Osteoblast (primary cell): ENCODE measurements at regions not wholly inside any gene's neighbourhood (a gene's known extent, or its start where the extent isn't known, plus 50 kb on each side); places are given as distances from the start of the nearest gene placed in this dataset.
"Not testable (repeated sequence)": the region's sequence is repeated elsewhere in the genome, so short reads cannot be mapped to it uniquely, and the experiment has no call there.

Experiments
- DNase-seq: peaks from one replicate; pipeline ENCODE4 v3.0.0; 2011; ENCODE audit warnings: low spot score, mixed read lengths; ENCODE audit not compliant: insufficient read length; ENCODE audit errors: missing footprints
- H2AFZ ChIP-seq: 2 replicates; pipeline ENCODE4 v1.6.0; 2011; ENCODE audit warnings: mild to moderate bottlenecking, low read length
- H3K27ac ChIP-seq: 2 replicates; pipeline ENCODE4 v1.5.1; 2011; ENCODE audit warnings: mild to moderate bottlenecking, low read depth, low read length, moderate library complexity
- H3K27me3 ChIP-seq: 2 replicates; pipeline ENCODE4 v1.6.0; 2012; ENCODE audit warnings: mild to moderate bottlenecking, control low read depth, inconsistent platforms, low read length, moderate library complexity; ENCODE audit not compliant: insufficient read depth
- H3K36me3 ChIP-seq: 2 replicates; pipeline ENCODE4 v1.5.1; 2011; ENCODE audit warnings: mild to moderate bottlenecking, low read length, control low read depth, moderate library complexity; ENCODE audit not compliant: insufficient read depth
- H3K4me1 ChIP-seq: 2 replicates; pipeline ENCODE4 v1.5.1; 2011; ENCODE audit warnings: mild to moderate bottlenecking, low read length, control low read depth, moderate library complexity; ENCODE audit not compliant: insufficient read depth
- H3K4me2 ChIP-seq: 2 replicates; pipeline ENCODE4 v1.6.0; 2011; ENCODE audit warnings: mild to moderate bottlenecking, low read length; ENCODE audit not compliant: insufficient read depth
- H3K4me3 ChIP-seq: fragments of 200-600 bp; sonication (generic); 3 replicates; pipeline ENCODE4 v1.5.1; 2012; ENCODE audit warnings: mild to moderate bottlenecking, low read length, inconsistent platforms; ENCODE audit not compliant: insufficient read depth
- H3K79me2 ChIP-seq: 2 replicates; pipeline ENCODE4 v1.6.0; 2012; ENCODE audit warnings: mild to moderate bottlenecking, low read length, control low read depth, inconsistent platforms; ENCODE audit not compliant: insufficient read depth
- H3K9me3 ChIP-seq: 2 replicates; pipeline ENCODE4 v1.5.1; 2011; ENCODE audit warnings: low read depth, low read length, control low read depth
- H4K20me1 ChIP-seq: 2 replicates; pipeline ENCODE4 v1.6.0; 2012; ENCODE audit warnings: mild to moderate bottlenecking, low read length, control low read depth; ENCODE audit not compliant: insufficient read depth
- TF ChIP-seq, protein P1 (sequence below): IDR thresholded peaks from 2 replicates; pipeline ENCODE4 v1.5.1; 2011; ENCODE audit warnings: mild to moderate bottlenecking, low read depth, low read length, moderate library complexity; ENCODE audit errors: extremely low read depth

DNA sequence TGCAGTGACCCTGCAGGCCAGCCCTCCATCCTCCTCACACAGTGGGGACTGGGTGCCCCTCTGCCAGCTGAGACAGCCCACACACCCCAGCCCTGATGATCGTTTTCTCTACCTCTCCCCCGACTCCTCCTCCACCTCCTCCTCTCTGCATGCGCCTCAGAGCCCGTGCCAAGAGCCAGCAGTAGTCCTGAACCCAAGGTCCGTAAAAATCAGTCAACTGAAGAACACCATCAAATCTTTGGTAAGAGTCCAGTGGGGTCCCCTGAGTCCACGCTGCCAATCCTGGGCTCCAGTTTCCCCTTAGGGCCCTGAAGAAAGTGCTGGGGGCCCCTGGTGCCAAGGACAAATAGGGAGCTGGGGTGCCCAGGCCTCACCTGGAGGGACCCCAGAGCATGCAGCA, 109.3 kb upstream of the FAN1 start:
- H3K4me1 ChIP-seq = no peaks in the 10 kb centered on the region
- H3K4me2 ChIP-seq = no peak overlapping the region
- no peak overlapping the region for H3K27ac ChIP-seq
- no peak overlapping the region for H3K4me3 ChIP-seq
- H3K27me3 ChIP-seq = no peaks in the 10 kb centered on the region
- no peak for DNase-seq
- no peaks in the 10 kb centered on the region for H3K36me3 ChIP-seq
- H4K20me1 ChIP-seq = no peaks in the 10 kb centered on the region
- H3K9me3 ChIP-seq = no peaks in the 10 kb centered on the region
- TF ChIP-seq, protein P1, sequence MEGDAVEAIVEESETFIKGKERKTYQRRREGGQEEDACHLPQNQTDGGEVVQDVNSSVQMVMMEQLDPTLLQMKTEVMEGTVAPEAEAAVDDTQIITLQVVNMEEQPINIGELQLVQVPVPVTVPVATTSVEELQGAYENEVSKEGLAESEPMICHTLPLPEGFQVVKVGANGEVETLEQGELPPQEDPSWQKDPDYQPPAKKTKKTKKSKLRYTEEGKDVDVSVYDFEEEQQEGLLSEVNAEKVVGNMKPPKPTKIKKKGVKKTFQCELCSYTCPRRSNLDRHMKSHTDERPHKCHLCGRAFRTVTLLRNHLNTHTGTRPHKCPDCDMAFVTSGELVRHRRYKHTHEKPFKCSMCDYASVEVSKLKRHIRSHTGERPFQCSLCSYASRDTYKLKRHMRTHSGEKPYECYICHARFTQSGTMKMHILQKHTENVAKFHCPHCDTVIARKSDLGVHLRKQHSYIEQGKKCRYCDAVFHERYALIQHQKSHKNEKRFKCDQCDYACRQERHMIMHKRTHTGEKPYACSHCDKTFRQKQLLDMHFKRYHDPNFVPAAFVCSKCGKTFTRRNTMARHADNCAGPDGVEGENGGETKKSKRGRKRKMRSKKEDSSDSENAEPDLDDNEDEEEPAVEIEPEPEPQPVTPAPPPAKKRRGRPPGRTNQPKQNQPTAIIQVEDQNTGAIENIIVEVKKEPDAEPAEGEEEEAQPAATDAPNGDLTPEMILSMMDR = no peak
- no peaks in the 10 kb centered on the region for H3K79me2 ChIP-seq
- no peak overlapping the region for H2AFZ ChIP-seq

DNA sequence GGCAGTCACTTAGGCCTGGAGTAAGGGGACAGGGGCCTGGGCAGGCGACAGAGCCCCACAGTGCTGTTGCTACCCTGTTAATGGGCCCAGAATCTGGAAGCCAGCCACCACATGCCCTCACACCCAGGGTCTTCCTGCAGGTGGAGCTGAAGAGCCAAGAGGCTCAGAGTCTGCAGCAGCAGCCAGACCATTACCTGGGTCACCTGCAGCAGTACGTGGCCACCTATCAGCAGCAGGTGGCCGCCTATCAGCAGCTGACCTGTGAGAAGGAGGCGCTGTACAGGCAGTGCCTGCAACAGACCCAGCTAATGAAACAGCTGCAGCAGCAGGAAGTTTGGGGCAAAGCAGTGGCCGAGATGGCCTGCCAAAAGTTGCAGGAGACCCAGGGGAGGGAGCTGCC, 104.2 kb upstream of the FAN1 start:
- not testable (repeated sequence) for H3K36me3 ChIP-seq

DNA sequence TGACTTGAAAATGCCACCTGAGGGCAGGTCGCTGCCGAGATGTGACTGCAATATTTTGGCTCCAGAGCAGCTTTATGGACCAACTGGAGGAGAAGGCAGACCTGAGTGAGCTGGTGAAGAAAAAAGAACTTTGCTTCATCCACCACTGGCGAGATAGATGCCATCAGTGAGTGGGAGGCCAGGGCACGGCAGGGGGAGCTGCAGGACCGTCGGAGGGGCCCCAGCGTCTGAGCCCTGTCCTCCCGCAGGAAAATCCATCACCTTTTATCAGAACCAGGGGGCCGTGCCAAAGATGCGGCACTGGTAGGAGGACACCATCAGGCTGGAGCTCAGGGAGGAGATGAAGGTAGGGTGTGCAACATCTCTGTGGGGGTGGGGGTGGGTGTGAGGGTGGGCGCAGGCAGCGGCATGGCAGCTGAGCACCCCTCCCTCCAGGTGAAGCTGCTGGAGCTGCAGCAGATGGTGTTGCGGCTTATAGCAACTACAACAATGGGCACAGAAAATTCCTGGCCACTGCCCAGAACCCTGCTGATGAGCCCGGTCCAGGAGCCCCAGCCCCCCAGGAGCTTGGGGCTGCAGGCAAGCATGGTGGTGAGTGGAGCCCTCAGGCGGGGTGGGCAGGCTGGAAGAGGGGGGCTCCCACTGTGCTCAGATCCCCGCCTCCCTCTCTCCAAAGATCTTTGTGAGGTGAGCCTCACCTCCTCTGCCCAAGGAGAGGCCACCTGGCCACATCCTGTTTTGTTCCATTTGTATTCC, 102.4 kb upstream of the FAN1 start:
- H4K20me1 ChIP-seq, H3K4me2 ChIP-seq, H3K4me3 ChIP-seq, H3K27ac ChIP-seq, H2AFZ ChIP-seq, H3K27me3 ChIP-seq, DNase-seq, H3K9me3 ChIP-seq, H3K36me3 ChIP-seq, H3K4me1 ChIP-seq, H3K79me2 ChIP-seq: not testable (repeated sequence)
- TF ChIP-seq, protein P1 = peak; percentile 20

More for the DNA sequence above, 104.2 kb upstream of the FAN1 start:
- H3K4me3 ChIP-seq, H2AFZ ChIP-seq, H3K27ac ChIP-seq, H4K20me1 ChIP-seq, H3K4me2 ChIP-seq, H3K79me2 ChIP-seq, DNase-seq, H3K9me3 ChIP-seq, H3K27me3 ChIP-seq, H3K4me1 ChIP-seq: not testable (repeated sequence)

DNA sequence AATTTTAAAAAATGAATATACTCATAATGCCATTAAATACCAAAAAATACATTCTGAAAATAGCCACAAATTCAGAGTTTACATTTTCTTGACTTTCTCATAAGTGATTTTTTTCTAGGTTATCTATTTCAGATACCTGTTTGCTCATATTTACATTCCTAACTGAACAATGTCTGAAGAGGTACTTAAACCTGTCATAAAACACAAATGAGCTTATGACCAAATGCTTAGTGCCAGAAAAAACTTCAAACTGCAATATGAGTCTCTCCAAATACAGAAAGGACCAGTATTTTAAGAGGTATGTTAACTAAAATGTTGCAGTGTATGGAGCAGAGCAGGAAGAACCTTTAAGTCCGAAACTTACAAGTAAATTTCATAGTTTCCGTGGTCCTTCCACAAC, 101.7 kb upstream of the FAN1 start:
- DNase-seq, H3K79me2 ChIP-seq, H3K4me3 ChIP-seq, H4K20me1 ChIP-seq, H3K27me3 ChIP-seq, H3K36me3 ChIP-seq, H3K9me3 ChIP-seq, H3K4me1 ChIP-seq, H2AFZ ChIP-seq, H3K27ac ChIP-seq, H3K4me2 ChIP-seq: not testable (repeated sequence)

DNA sequence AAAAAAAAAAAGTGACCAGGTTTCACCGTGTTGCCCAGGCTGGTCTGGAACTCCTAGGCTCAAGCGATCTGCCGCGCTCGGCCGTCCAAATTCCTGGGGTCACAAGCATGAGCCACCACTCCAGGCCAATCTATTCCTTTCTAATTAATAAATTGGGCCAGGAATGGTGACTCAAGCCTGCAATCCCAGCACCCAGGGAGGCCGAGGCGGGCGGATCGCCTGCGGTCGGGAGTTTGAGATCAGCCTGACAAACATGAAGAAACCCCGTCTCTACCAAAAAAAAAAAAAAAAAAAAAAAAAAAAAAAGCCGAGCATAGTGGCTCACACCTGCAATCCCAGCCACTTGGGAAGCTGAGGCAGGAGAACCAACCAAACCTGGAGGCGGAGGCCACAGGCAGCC, 100.0 kb upstream of the FAN1 start:
- H3K4me3 ChIP-seq, H3K27ac ChIP-seq, H3K36me3 ChIP-seq, H3K27me3 ChIP-seq, H3K4me1 ChIP-seq, DNase-seq, H2AFZ ChIP-seq, H3K4me2 ChIP-seq, H3K79me2 ChIP-seq, H3K9me3 ChIP-seq, H4K20me1 ChIP-seq: not testable (repeated sequence)
